B cell (primary cell): ENCODE measurements at regions not wholly inside any gene's neighbourhood (a gene's known extent, or its start where the extent isn't known, plus 50 kb on each side); places are given as distances from the start of the nearest gene placed in this dataset.

ENCODE experiments used
- ATAC-seq: fragments of 200-7000 bp; cut with Tn5 transposase; one replicate; pipeline ENCODE4 v1.10.0; 2021; ENCODE audit warnings: low read depth, mild to moderate bottlenecking, moderate number of reproducible peaks, moderate library complexity
- CTCF ChIA-PET: fragments of 350-600 bp; sonication (Branson Sonifier 250); formaldehyde crosslinking; loops from one replicate; lab custom pipeline; 2021; ENCODE audit warnings: antibody characterized with exemption, inconsistent platforms; lab: Charles Lee
- POLR2A ChIA-PET: fragments of 350-600 bp; sonication (Branson Sonifier 250); formaldehyde crosslinking; loops from one replicate; lab custom pipeline; 2021; ENCODE audit warnings: antibody characterized with exemption; lab: Charles Lee
- DNase-seq: peaks from one replicate; pipeline ENCODE4 v3.0.0; 2013
- H2AFZ ChIP-seq: 2 replicates; pipeline ENCODE4 v1.6.1; 2012; ENCODE audit warnings: mild to moderate bottlenecking, low read depth, low read length; ENCODE audit not compliant: insufficient read depth, poor library complexity, severe bottlenecking
- H3K27ac ChIP-seq, 2 donors: 1 replicate in 1 of 2; 2 replicates in 1 of 2; pipeline ENCODE4 v1.5.1; 2012 to 2013; ENCODE audit warnings: low read length in 2 of 2, mild to moderate bottlenecking in 2 of 2, moderate library complexity in 1 of 2
- H3K27me3 ChIP-seq, 4 experiments: fragments of 200-600 bp in 1 of 4; sonication (generic) in 1 of 4; replicated peaks in 1 of 4; 1 replicate in 2 of 4; 2 replicates in 2 of 4; pipeline versions ENCODE4 v1.6.1 to v1.7.0; 2013 to 2016; ENCODE audit warnings: low read length in 3 of 4, mild to moderate bottlenecking in 2 of 4, mixed read lengths in 1 of 4, moderate library complexity in 1 of 4; ENCODE audit not compliant: insufficient read depth in 4 of 4, control insufficient read depth in 3 of 4; ENCODE audit errors: control extremely low read depth in 1 of 4
- H3K36me3 ChIP-seq, 2 experiments: replicated peaks in 1 of 2; 1 replicate in 1 of 2; 2 replicates in 1 of 2; pipeline versions ENCODE4 v1.6.1 to v1.7.1; 2013; ENCODE audit warnings: low read length in 1 of 2; ENCODE audit not compliant: insufficient read depth in 2 of 2, control insufficient read depth in 1 of 2; ENCODE audit errors: control extremely low read depth in 1 of 2, extremely low read depth in 1 of 2
- H3K4me1 ChIP-seq, 2 donors: fragments of 200-600 bp in 1 of 2; sonication (generic) in 1 of 2; 1 replicate in 1 of 2; 2 replicates in 1 of 2; pipeline versions ENCODE4 v1.5.1 to v1.6.1; 2013 to 2017; ENCODE audit warnings: low read length in 2 of 2; ENCODE audit not compliant: control insufficient read depth in 2 of 2, insufficient read depth in 2 of 2
- H3K4me2 ChIP-seq: replicated peaks from 2 replicates; pipeline ENCODE3; 2012; ENCODE audit warnings: mild to moderate bottlenecking, low read depth, low read length; ENCODE audit not compliant: poor library complexity, severe bottlenecking
- H3K4me3 ChIP-seq, 5 experiments: fragments of 200-600 bp in 1 of 5; sonication (generic) in 1 of 5; 1 replicate in 3 of 5; 2 replicates in 2 of 5; pipeline versions ENCODE4 v1.5.1 to v1.7.0; 2011 to 2016; ENCODE audit warnings: low read length in 4 of 5, mild to moderate bottlenecking in 4 of 5, low read depth in 2 of 5, control low read depth in 1 of 5, moderate library complexity in 1 of 5; ENCODE audit not compliant: insufficient read depth in 1 of 5; ENCODE audit errors: control extremely low read depth in 1 of 5, extremely low read depth in 1 of 5
- H3K79me2 ChIP-seq: fragments of 200-600 bp; sonication (generic); one replicate; pipeline ENCODE4 v1.6.0; 2016; ENCODE audit warnings: low read length; ENCODE audit not compliant: control insufficient read depth, insufficient read depth
- H3K9ac ChIP-seq: fragments of 200-600 bp; sonication (generic); 2 replicates; pipeline ENCODE4 v1.6.1; 2017; ENCODE audit warnings: mild to moderate bottlenecking, low read length, moderate library complexity
- H3K9me3 ChIP-seq, 3 donors: one replicate each; pipeline versions ENCODE4 v1.6.1 to v1.7.1; 2013; ENCODE audit warnings: low read length in 2 of 3; ENCODE audit not compliant: control insufficient read depth in 2 of 3, insufficient read depth in 1 of 3; ENCODE audit errors: control extremely low read depth in 1 of 3
- H4K20me1 ChIP-seq: 2 replicates; pipeline ENCODE4 v1.6.0; 2012; ENCODE audit warnings: mild to moderate bottlenecking, low read length; ENCODE audit not compliant: insufficient read depth, control insufficient read depth, poor library complexity, severe bottlenecking
- H3K27ac Mint-ChIP-seq: one replicate; pipeline ENCODE4 v1.8.0; 2021; ENCODE audit warnings: mixed read lengths
- H3K27me3 Mint-ChIP-seq: one replicate; pipeline ENCODE4 v1.8.0; 2021; ENCODE audit warnings: mixed read lengths
- H3K4me1 Mint-ChIP-seq: one replicate; pipeline ENCODE4 v1.8.0; 2021; ENCODE audit warnings: mixed read lengths
- H3K4me3 Mint-ChIP-seq: one replicate; pipeline ENCODE4 v1.8.0; 2021; ENCODE audit warnings: mixed read lengths
- H3K9me3 Mint-ChIP-seq: one replicate; pipeline ENCODE4 v1.8.0; 2022; ENCODE audit warnings: mixed read lengths; ENCODE audit not compliant: insufficient read depth
- EZH2 ChIP-seq: IDR thresholded peaks from 2 replicates; pipeline ENCODE4 v1.6.1; 2012; ENCODE audit warnings: borderline replicate concordance, low read depth, mild to moderate bottlenecking, moderate library complexity, low read length; ENCODE audit not compliant: insufficient read depth, poor library complexity, severe bottlenecking
- WGBS: methylation state at CpG from one replicate; pipeline ENCODE4 v1.1.5; 2013; ENCODE audit warnings: missing lambda C conversion rate; ENCODE audit not compliant: insufficient coverage; 5-methylcytosine and 5-hydroxymethylcytosine counted together
- intact Hi-C: fragments of 100-400 bp; cut with micrococcal nuclease; formaldehyde crosslinking; loops from one replicate; pipeline ENCODE4 v1.10.0; 2022
- TF ChIP-seq, protein P1 (sequence below): fragments of 200-600 bp; IDR thresholded peaks from one replicate; pipeline ENCODE4 v1.8.0; 2022; ENCODE audit warnings: antibody characterized with exemption, mild to moderate bottlenecking

DNA sequence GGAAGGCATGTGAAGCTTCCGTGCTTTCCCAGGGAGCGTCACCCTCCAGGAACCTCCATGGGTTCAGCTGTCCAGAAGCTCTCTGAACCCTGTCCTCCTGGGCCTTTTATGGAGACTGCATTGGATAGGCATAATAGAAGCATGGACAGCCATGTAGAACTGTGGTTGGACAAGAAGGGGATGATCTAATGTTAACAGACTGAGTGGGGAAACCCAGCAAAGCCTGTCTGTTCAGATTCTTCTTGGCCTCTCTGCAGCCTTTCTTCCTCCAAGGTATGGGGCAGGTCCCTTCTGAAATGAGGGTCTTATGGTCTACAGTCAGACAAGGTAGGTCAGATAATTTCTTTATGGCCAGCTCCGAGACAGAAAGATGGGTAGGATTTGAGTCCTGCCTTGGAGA lies 59.1 kb upstream of the CTNNA1 start:
- ChIA-PET POLR2A (no interaction called here), CTCF (no interaction called here)
- peaks cover 35% of the 10 kb centered on the region for H3K27me3 Mint-ChIP-seq
- H3K4me3 Mint-ChIP-seq, result no peak overlapping the region
- intact Hi-C loops, result no loop called here
- no peaks in the 10 kb centered on the region for H3K9me3 Mint-ChIP-seq
- H3K27me3 ChIP-seq, result peaks cover 0 to 15% (median 0%) of the 10 kb centered on the region in 4 experiments
- H2AFZ ChIP-seq, result no peak overlapping the region
- no peaks in the 10 kb centered on the region for H3K4me1 Mint-ChIP-seq
- no peak overlapping the region for H3K27ac Mint-ChIP-seq
- TF ChIP-seq EZH2, result no peak
- TF ChIP-seq, protein P1, sequence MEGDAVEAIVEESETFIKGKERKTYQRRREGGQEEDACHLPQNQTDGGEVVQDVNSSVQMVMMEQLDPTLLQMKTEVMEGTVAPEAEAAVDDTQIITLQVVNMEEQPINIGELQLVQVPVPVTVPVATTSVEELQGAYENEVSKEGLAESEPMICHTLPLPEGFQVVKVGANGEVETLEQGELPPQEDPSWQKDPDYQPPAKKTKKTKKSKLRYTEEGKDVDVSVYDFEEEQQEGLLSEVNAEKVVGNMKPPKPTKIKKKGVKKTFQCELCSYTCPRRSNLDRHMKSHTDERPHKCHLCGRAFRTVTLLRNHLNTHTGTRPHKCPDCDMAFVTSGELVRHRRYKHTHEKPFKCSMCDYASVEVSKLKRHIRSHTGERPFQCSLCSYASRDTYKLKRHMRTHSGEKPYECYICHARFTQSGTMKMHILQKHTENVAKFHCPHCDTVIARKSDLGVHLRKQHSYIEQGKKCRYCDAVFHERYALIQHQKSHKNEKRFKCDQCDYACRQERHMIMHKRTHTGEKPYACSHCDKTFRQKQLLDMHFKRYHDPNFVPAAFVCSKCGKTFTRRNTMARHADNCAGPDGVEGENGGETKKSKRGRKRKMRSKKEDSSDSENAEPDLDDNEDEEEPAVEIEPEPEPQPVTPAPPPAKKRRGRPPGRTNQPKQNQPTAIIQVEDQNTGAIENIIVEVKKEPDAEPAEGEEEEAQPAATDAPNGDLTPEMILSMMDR, result no peak
- no peak overlapping the region for H3K27ac ChIP-seq
- 100% methylated on average over 2 of the region's 3 CpGs for WGBS
- DNase-seq (no peak), ATAC-seq (no peak)
- no peaks in the 10 kb centered on the region for H3K79me2 ChIP-seq
- H3K4me1 ChIP-seq, result no peaks in the 10 kb centered on the region
- peaks cover 0 to under 1% (median 0%) of the 10 kb centered on the region in 3 donors for H3K9me3 ChIP-seq
- no peak overlapping the region for H3K4me2 ChIP-seq
- no peak overlapping the region for H3K4me3 ChIP-seq
- H3K36me3 ChIP-seq, result no peaks in the 10 kb centered on the region
- H3K9ac ChIP-seq, result no peak overlapping the region
- no peaks in the 10 kb centered on the region for H4K20me1 ChIP-seq

DNA sequence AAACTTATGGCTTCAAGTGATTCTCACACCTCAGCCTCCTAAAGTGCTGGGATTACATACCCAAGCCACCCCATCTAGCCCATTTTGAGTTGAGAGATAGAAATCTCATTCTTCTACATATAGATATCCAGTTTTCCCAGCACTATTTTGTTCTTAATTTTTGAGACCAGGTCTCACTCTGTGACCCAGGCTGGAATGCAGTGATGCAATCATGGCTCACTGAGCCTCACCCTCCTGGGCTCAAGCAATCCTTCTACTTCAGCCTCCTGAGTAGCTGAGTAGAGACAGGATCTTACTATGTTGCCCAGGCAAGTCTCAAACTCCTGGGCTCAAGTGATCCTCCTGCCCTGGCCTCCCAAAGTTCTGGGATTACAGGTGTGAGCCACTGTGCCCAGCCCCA lies 60.9 kb upstream of the CTNNA1 start:
- no peaks in the 10 kb centered on the region for H3K4me1 ChIP-seq
- ChIA-PET CTCF (no interaction called here), POLR2A (no interaction called here)
- Mint-ChIP-seq H3K4me3 (no peak overlapping the region), H3K27ac (no peak overlapping the region), H3K27me3 (peaks cover 36% of the 10 kb centered on the region), H3K9me3 (no peaks in the 10 kb centered on the region), H3K4me1 (no peaks in the 10 kb centered on the region)
- no peak overlapping the region for H3K4me2 ChIP-seq
- H3K4me3 ChIP-seq, result no peak overlapping the region
- H3K27me3 ChIP-seq, result peaks cover 0 to 12% (median 0%) of the 10 kb centered on the region in 4 experiments
- DNase-seq (no peak), ATAC-seq (no peak)
- H3K27ac ChIP-seq, result no peak overlapping the region
- H3K9ac ChIP-seq, result no peak overlapping the region
- no peaks in the 10 kb centered on the region for H3K79me2 ChIP-seq
- H3K9me3 ChIP-seq, result peaks cover 0 to 10% (median 0%) of the 10 kb centered on the region in 3 donors
- H2AFZ ChIP-seq, result no peak overlapping the region
- no peaks in the 10 kb centered on the region for H4K20me1 ChIP-seq
- H3K36me3 ChIP-seq, result no peaks in the 10 kb centered on the region
- TF ChIP-seq, protein P1, result no peak
- no peak for TF ChIP-seq EZH2
- intact Hi-C loops, result no loop called here
